Activated CD8-positive, alpha-beta T cell treated with anti-CD3 and anti-CD28 coated beads for 36 hours (primary cell): ENCODE measurements at regions not wholly inside any gene's neighbourhood (a gene's known extent, or its start where the extent isn't known, plus 50 kb on each side); places are given as distances from the start of the nearest gene placed in this dataset.

Experiments used
- ATAC-seq: fragments of 200-7000 bp; cut with Tn5 transposase; one replicate; pipeline ENCODE4 v1.10.0; 2021; ENCODE audit warnings: mild to moderate bottlenecking, moderate library complexity
- CTCF ChIA-PET: fragments of 350-600 bp; sonication (Branson Sonifier 250); formaldehyde crosslinking; loops from one replicate; lab custom pipeline; 2021; ENCODE audit warnings: antibody characterized with exemption; lab: Charles Lee
- POLR2A ChIA-PET: fragments of 350-600 bp; sonication (Branson Sonifier 250); formaldehyde crosslinking; loops from one replicate; lab custom pipeline; 2021; ENCODE audit warnings: antibody characterized with exemption; lab: Charles Lee
- DNase-seq: peaks from one replicate; pipeline ENCODE4 v3.0.0-alpha.2; 2020
- H3K27ac Mint-ChIP-seq: one replicate; pipeline ENCODE4 v1.8.0; 2021; ENCODE audit warnings: mild to moderate bottlenecking, mixed read lengths
- H3K27me3 Mint-ChIP-seq: one replicate; pipeline ENCODE4 v1.8.0; 2021; ENCODE audit warnings: mixed read lengths
- H3K36me3 Mint-ChIP-seq: one replicate; pipeline ENCODE4 v1.8.0; 2021; ENCODE audit warnings: low read depth, mixed read lengths
- H3K4me1 Mint-ChIP-seq: one replicate; pipeline ENCODE4 v1.8.0; 2021; ENCODE audit warnings: low read depth, mixed read lengths
- H3K4me3 Mint-ChIP-seq: one replicate; pipeline ENCODE4 v1.8.0; 2021; ENCODE audit warnings: mild to moderate bottlenecking, moderate library complexity, mixed read lengths
- H3K9me3 Mint-ChIP-seq: one replicate; pipeline ENCODE4 v1.8.0; 2021; ENCODE audit warnings: mixed read lengths
- CTCF ChIP-seq: fragments of 200-600 bp; IDR thresholded peaks from one replicate; pipeline ENCODE4 v1.8.0; 2022; ENCODE audit warnings: antibody characterized with exemption, mild to moderate bottlenecking
- intact Hi-C: fragments of 100-400 bp; cut with micrococcal nuclease; formaldehyde crosslinking; loops from one replicate; pipeline ENCODE4 v1.10.0; 2022

GRCh38 chr2:5315512-5315911 lies 376.7 kb upstream of the SOX11 start:
- Mint-ChIP-seq H3K9me3 (peaks cover 3% of the 10 kb centered on the region), H3K36me3 (no peaks in the 10 kb centered on the region), H3K27me3 (no peaks in the 10 kb centered on the region), H3K27ac (no peak overlapping the region), H3K4me1 (no peaks in the 10 kb centered on the region), H3K4me3 (no peak overlapping the region)
- ChIA-PET CTCF (no interaction called here), POLR2A (no interaction called here)
- DNase-seq (no peak), ATAC-seq (no peak)
- TF ChIP-seq CTCF = no peak
- intact Hi-C loops = no loop called here

DNA sequence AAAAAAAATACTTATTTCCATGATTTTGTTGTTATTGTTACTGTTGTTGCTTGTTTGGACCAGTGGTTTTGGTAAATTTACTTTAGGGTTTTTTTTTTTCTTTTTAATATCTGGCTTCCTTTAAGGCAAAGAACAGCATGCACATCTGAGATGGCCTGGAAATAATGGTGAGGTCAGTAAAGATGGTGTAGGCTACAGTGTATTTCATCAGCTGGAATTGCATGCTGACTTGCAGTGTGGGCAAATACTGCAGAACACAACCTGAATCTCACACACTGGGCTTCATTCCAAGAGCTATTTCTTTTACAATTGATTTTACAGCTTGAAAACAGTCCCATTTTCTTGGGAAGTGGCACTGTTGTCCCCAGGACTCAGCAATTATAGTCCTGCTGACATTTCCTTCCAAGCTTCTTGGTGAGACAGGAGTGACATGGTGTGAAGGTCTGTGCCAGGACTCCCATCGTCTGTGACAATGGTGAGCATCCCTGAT lies 376.1 kb upstream of the SOX11 start:
- no peak for TF ChIP-seq CTCF
- H3K27ac Mint-ChIP-seq = no peak overlapping the region
- no peaks in the 10 kb centered on the region for H3K27me3 Mint-ChIP-seq
- ChIA-PET CTCF (no interaction called here), POLR2A (no interaction called here)
- ATAC-seq = no peak
- no peak overlapping the region for H3K4me3 Mint-ChIP-seq
- peaks cover 1% of the 10 kb centered on the region for H3K9me3 Mint-ChIP-seq
- no peak for DNase-seq
- intact Hi-C loops = no loop called here
- H3K36me3 Mint-ChIP-seq = no peaks in the 10 kb centered on the region
- no peaks in the 10 kb centered on the region for H3K4me1 Mint-ChIP-seq

- ATAC-seq = no peak
Observed at GRCh38 chr2:5319493-5319892, 372.7 kb upstream of the SOX11 start.

GRCh38 chr2:5322396-5322795 lies 369.8 kb upstream of the SOX11 start:
- Mint-ChIP-seq H3K27ac (no peak overlapping the region), H3K4me3 (no peak overlapping the region), H3K9me3 (peaks cover 1% of the 10 kb centered on the region), H3K4me1 (no peaks in the 10 kb centered on the region), H3K27me3 (no peaks in the 10 kb centered on the region), H3K36me3 (no peaks in the 10 kb centered on the region)
- intact Hi-C loops = no loop called here
- ATAC-seq (no peak), DNase-seq (no peak)
- ChIA-PET POLR2A (no interaction called here), CTCF (no interaction called here)
- no peak for TF ChIP-seq CTCF

More at GRCh38 chr2:5319493-5319892, 372.7 kb upstream of the SOX11 start:
- POLR2A ChIA-PET = no interaction called here
- no peak overlapping the region for H3K4me3 Mint-ChIP-seq
- H3K27ac Mint-ChIP-seq = no peak overlapping the region
- no peaks in the 10 kb centered on the region for H3K36me3 Mint-ChIP-seq
- no peaks in the 10 kb centered on the region for H3K4me1 Mint-ChIP-seq
- no peak for DNase-seq
- CTCF ChIA-PET = no interaction called here
- TF ChIP-seq CTCF = no peak
- intact Hi-C loops = no loop called here
- no peaks in the 10 kb centered on the region for H3K27me3 Mint-ChIP-seq
- peaks cover 1% of the 10 kb centered on the region for H3K9me3 Mint-ChIP-seq

GRCh38 chr2:5325523-5325922 lies 366.7 kb upstream of the SOX11 start:
- Mint-ChIP-seq H3K9me3 (peaks cover 2% of the 10 kb centered on the region), H3K36me3 (no peaks in the 10 kb centered on the region), H3K27me3 (no peaks in the 10 kb centered on the region), H3K4me1 (no peaks in the 10 kb centered on the region), H3K4me3 (no peak overlapping the region), H3K27ac (no peak overlapping the region)
- CTCF ChIA-PET = no interaction called here
- intact Hi-C loops = no loop called here
- POLR2A ChIA-PET = no interaction called here
- DNase-seq = no peak
- ATAC-seq = no peak
- no peak for TF ChIP-seq CTCF
